Neutrophil (primary cell): ENCODE measurements at regions not wholly inside any gene's neighbourhood (a gene's known extent, or its start where the extent isn't known, plus 50 kb on each side); places are given as distances from the start of the nearest gene placed in this dataset.

Source experiments
- H3K27ac ChIP-seq: fragments of 200-600 bp; sonication (generic); 2 replicates; pipeline ENCODE4 v1.5.1; 2016; ENCODE audit warnings: mild to moderate bottlenecking, moderate library complexity
- H3K27me3 ChIP-seq: fragments of 200-600 bp; sonication (generic); 2 replicates; pipeline ENCODE4 v1.6.0; 2016; ENCODE audit warnings: mild to moderate bottlenecking
- H3K36me3 ChIP-seq: fragments of 200-600 bp; sonication (generic); 2 replicates; pipeline ENCODE4 v1.5.1; 2017
- H3K4me1 ChIP-seq, 2 experiments: fragments of 200-600 bp in 1 of 2; sonication (generic) in 1 of 2; 1 replicate in 1 of 2; 2 replicates in 1 of 2; pipeline versions ENCODE4 v1.5.1 to v1.6.1; 2013 to 2016; ENCODE audit warnings: low read depth in 1 of 2, low read length in 1 of 2, mild to moderate bottlenecking in 1 of 2, moderate library complexity in 1 of 2; ENCODE audit not compliant: control insufficient read depth in 1 of 2, insufficient read depth in 1 of 2
- H3K4me3 ChIP-seq, 2 experiments: fragments of 200-600 bp in 1 of 2; sonication (generic) in 1 of 2; 1 replicate in 1 of 2; 2 replicates in 1 of 2; pipeline ENCODE4 v1.5.1; 2013 to 2016; ENCODE audit warnings: low read depth in 1 of 2, low read length in 1 of 2, mild to moderate bottlenecking in 1 of 2, moderate library complexity in 1 of 2
- H3K9me3 ChIP-seq: fragments of 200-600 bp; sonication (generic); 2 replicates; pipeline ENCODE4 v1.5.1; 2016
- CTCF ChIP-seq: fragments of 200-600 bp; sonication (generic); IDR thresholded peaks from 2 replicates; pipeline ENCODE4 v1.5.1; 2016; ENCODE audit warnings: antibody characterized with exemption

GRCh38 chr4:128376303-128376702 is 88.7 kb upstream of the PGRMC2 start:
- Histone ChIP-seq H3K4me3 (no peak overlapping the region), H3K36me3 (no peaks in the 10 kb centered on the region), H3K27ac (no peak overlapping the region), H3K9me3 (no peaks in the 10 kb centered on the region), H3K4me1 (no peaks in the 10 kb centered on the region), H3K27me3 (no peaks in the 10 kb centered on the region)
- no peak for TF ChIP-seq CTCF

- Histone ChIP-seq H3K4me1 (no peaks in the 10 kb centered on the region), H3K27ac (no peak overlapping the region), H3K27me3 (no peaks in the 10 kb centered on the region), H3K9me3 (no peaks in the 10 kb centered on the region), H3K4me3 (no peak overlapping the region), H3K36me3 (no peaks in the 10 kb centered on the region)
- no peak for TF ChIP-seq CTCF
These were observed 86.0 kb upstream of the PGRMC2 start for GRCh38 chr4:128373628-128374027.

GRCh38 chr4:128371876-128372275 is 84.3 kb upstream of the PGRMC2 start:
- Histone ChIP-seq H3K27me3 (no peaks in the 10 kb centered on the region), H3K4me1 (no peaks in the 10 kb centered on the region), H3K36me3 (no peaks in the 10 kb centered on the region), H3K27ac (no peak overlapping the region), H3K9me3 (no peaks in the 10 kb centered on the region), H3K4me3 (no peak overlapping the region)
- no peak for TF ChIP-seq CTCF

DNA sequence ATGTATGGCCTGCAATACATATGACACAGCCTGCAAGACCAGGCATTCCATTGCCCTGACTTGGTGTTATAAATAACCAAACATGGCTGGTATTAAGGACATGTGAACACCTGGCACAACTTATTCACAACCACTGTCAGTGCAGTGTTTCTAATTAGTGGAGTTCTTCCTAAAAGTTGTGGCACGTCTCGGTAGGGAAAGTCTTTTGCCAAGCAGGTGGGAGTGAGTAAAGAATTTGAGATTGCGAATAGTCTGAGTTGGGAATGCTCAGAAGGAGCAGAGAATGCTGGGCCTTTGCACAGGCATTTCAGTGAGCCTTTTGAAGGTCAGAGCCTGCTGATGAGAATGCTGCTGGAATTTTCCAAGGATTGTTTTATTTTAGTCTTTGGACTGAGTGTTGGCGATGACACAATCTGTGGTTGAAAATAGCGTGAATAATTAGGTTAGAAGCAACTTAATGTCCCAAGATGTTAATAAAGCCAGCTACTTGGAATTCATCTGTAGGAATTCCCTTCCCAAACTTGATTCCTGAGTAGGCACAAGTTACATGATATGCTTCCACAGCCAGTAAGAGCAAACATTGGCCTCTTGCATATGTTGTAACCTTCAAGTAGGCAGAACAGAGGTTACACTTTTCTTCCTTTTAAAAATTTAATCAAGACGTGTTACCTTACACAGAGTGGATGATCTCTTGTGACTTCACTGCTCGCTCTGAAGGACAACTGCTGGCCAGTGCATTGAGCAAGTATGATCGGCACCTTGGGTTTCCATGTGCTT is 83.6 kb upstream of the PGRMC2 start:
- no peaks in the 10 kb centered on the region for H3K9me3 ChIP-seq

DNA sequence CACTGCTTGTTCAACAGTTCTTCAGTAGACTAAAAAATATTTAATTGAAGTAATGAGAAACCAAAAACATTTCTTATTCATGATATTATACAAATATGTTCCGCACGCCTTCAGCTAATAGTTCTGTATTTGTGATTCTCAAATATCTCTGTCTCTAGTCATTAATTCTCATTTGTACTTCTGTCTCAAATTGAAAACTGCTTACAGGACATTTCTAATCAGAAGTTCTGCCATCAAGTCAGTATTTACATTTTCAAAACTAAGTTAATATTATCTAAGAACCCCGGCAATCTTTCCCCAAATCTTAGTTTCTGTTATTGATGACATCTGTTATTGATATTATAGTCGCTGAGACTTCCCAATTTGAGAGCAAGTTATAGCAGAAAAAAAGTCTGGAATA is 78.6 kb upstream of the PGRMC2 start:
- Histone ChIP-seq H3K4me3 (no peak overlapping the region), H3K27ac (no peak overlapping the region), H3K36me3 (no peaks in the 10 kb centered on the region), H3K9me3 (no peaks in the 10 kb centered on the region), H3K27me3 (no peaks in the 10 kb centered on the region), H3K4me1 (no peaks in the 10 kb centered on the region)
- no peak for TF ChIP-seq CTCF

More for the DNA sequence above, 83.6 kb upstream of the PGRMC2 start:
- no peaks in the 10 kb centered on the region for H3K27me3 ChIP-seq
- H3K36me3 ChIP-seq: no peaks in the 10 kb centered on the region
- TF ChIP-seq CTCF: no peak
- H3K4me3 ChIP-seq: no peak overlapping the region
- H3K4me1 ChIP-seq: no peaks in the 10 kb centered on the region
- no peak overlapping the region for H3K27ac ChIP-seq
